H9 (cell line): ENCODE measurements at regions not wholly inside any gene's neighbourhood (a gene's known extent, or its start where the extent isn't known, plus 50 kb on each side); places are given as distances from the start of the nearest gene placed in this dataset.

Experiments used
- DNase-seq: peaks from one replicate; pipeline ENCODE4 v3.0.0-alpha.2; 2017
- H2AFZ ChIP-seq: one replicate; pipeline ENCODE4 v1.6.1; 2013; ENCODE audit warnings: mild to moderate bottlenecking, low read length, control low read depth, moderate library complexity
- H2AK5ac ChIP-seq: 2 replicates; pipeline ENCODE4 v1.6.1; 2013; ENCODE audit warnings: low read length, control low read depth, mixed read lengths; ENCODE audit not compliant: insufficient read length
- H2BK120ac ChIP-seq: one replicate; pipeline ENCODE4 v1.6.1; 2013; ENCODE audit warnings: low read depth, mild to moderate bottlenecking, low read length, control low read depth, inconsistent platforms; ENCODE audit not compliant: poor library complexity, severe bottlenecking
- H2BK12ac ChIP-seq: 2 replicates; pipeline ENCODE4 v1.6.1; 2013; ENCODE audit warnings: low read length, control low read depth, mixed read lengths, low read depth; ENCODE audit not compliant: insufficient read length
- H2BK15ac ChIP-seq: 2 replicates; pipeline ENCODE4 v1.6.1; 2013; ENCODE audit warnings: low read depth, low read length, control low read depth
- H2BK20ac ChIP-seq: one replicate; pipeline ENCODE4 v1.6.1; 2013; ENCODE audit warnings: low read depth, mild to moderate bottlenecking, low read length, control low read depth, inconsistent platforms; ENCODE audit not compliant: poor library complexity, severe bottlenecking
- H2BK5ac ChIP-seq: 2 replicates; pipeline ENCODE4 v1.6.1; 2013; ENCODE audit warnings: low read length, control low read depth, mixed read lengths; ENCODE audit not compliant: insufficient read length
- H3K14ac ChIP-seq: 2 replicates; pipeline ENCODE4 v1.6.1; 2013; ENCODE audit warnings: low read length, control low read depth; ENCODE audit not compliant: insufficient read depth
- H3K18ac ChIP-seq: 2 replicates; pipeline ENCODE4 v1.6.1; 2013; ENCODE audit warnings: low read depth, mild to moderate bottlenecking, mixed read lengths, low read length, control low read depth; ENCODE audit not compliant: insufficient read length
- H3K23ac ChIP-seq: 2 replicates; pipeline ENCODE4 v1.6.1; 2013; ENCODE audit warnings: low read length, control low read depth, mixed read lengths, low read depth; ENCODE audit not compliant: insufficient read length
- H3K23me2 ChIP-seq: 2 replicates; pipeline ENCODE4 v1.6.1; 2013; ENCODE audit warnings: low read depth, mild to moderate bottlenecking, mixed read lengths, low read length, control low read depth; ENCODE audit not compliant: insufficient read length, poor library complexity, severe bottlenecking
- H3K27ac ChIP-seq: 2 replicates; pipeline ENCODE4 v1.5.1; 2013; ENCODE audit warnings: low read length, control low read depth, mixed read lengths, low read depth; ENCODE audit not compliant: insufficient read length
- H3K27me3 ChIP-seq: 2 replicates; pipeline ENCODE4 v1.6.1; 2013; ENCODE audit warnings: low read length, control low read depth, inconsistent platforms; ENCODE audit not compliant: insufficient read depth
- H3K4ac ChIP-seq: 2 replicates; pipeline ENCODE4 v1.6.1; 2013; ENCODE audit warnings: low read depth, mild to moderate bottlenecking, control low read depth, inconsistent platforms, low read length, moderate library complexity
- H3K4me1 ChIP-seq: 2 replicates; pipeline ENCODE4 v1.6.1; 2013; ENCODE audit warnings: low read length, control low read depth, inconsistent platforms; ENCODE audit not compliant: insufficient read depth
- H3K4me2 ChIP-seq: 2 replicates; pipeline ENCODE4 v1.6.1; 2013; ENCODE audit warnings: low read length, control low read depth, mixed read lengths; ENCODE audit not compliant: insufficient read length, insufficient read depth
- H3K56ac ChIP-seq: 2 replicates; pipeline ENCODE4 v1.6.1; 2013; ENCODE audit warnings: low read depth, mild to moderate bottlenecking, mixed read lengths, low read length, control low read depth; ENCODE audit not compliant: insufficient read length
- H3K79me1 ChIP-seq: 2 replicates; pipeline ENCODE4 v1.6.1; 2013; ENCODE audit warnings: low read depth, mild to moderate bottlenecking, moderate library complexity, low read length, control low read depth, inconsistent platforms; ENCODE audit not compliant: insufficient read depth, poor library complexity, severe bottlenecking
- H3K79me2 ChIP-seq: 2 replicates; pipeline ENCODE4 v1.6.1; 2013; ENCODE audit warnings: low read length, control low read depth, inconsistent platforms; ENCODE audit not compliant: insufficient read depth
- H3K9ac ChIP-seq: 2 replicates; pipeline ENCODE4 v1.6.1; 2013; ENCODE audit warnings: low read length, control low read depth, mixed read lengths; ENCODE audit not compliant: insufficient read length; ENCODE audit errors: extremely low read depth
- H3K9me3 ChIP-seq: one replicate; pipeline ENCODE4 v1.6.1; 2013; ENCODE audit warnings: low read depth, low read length, inconsistent platforms; ENCODE audit not compliant: control insufficient read depth
- H3T11ph ChIP-seq: one replicate; pipeline ENCODE4 v1.6.1; 2013; ENCODE audit warnings: mild to moderate bottlenecking, low read length, control low read depth, inconsistent platforms
- H4K20me1 ChIP-seq: one replicate; pipeline ENCODE4 v1.6.1; 2013; ENCODE audit not compliant: control insufficient read depth, insufficient read length, insufficient read depth
- H4K5ac ChIP-seq: 2 replicates; pipeline ENCODE4 v1.6.1; 2013; ENCODE audit warnings: low read depth, mild to moderate bottlenecking, mixed read lengths, low read length, control low read depth; ENCODE audit not compliant: insufficient read length
- H4K8ac ChIP-seq: replicated peaks from 2 replicates; pipeline ENCODE4 v1.6.1; 2013; ENCODE audit warnings: low read length, control low read depth, mixed read lengths, low read depth; ENCODE audit not compliant: insufficient read length
- H4K91ac ChIP-seq: 2 replicates; pipeline ENCODE4 v1.6.1; 2013; ENCODE audit warnings: low read depth, mild to moderate bottlenecking, moderate library complexity, mixed read lengths, low read length, control low read depth; ENCODE audit not compliant: insufficient read length
- H3K27ac Mint-ChIP-seq, 3 experiments: 2 replicates in 2 of 3; 3 replicates in 1 of 3; pipeline ENCODE4 v1.8.0; 2020 to 2021; ENCODE audit warnings: mixed read lengths in 3 of 3, mild to moderate bottlenecking in 1 of 3, moderate library complexity in 1 of 3
- H3K27me3 Mint-ChIP-seq: 2 replicates; pipeline ENCODE4 v1.8.0; 2021; ENCODE audit warnings: low read depth, mild to moderate bottlenecking, moderate library complexity, mixed read lengths
- H3K36me3 Mint-ChIP-seq, 3 experiments: 2 replicates in 2 of 3; 3 replicates in 1 of 3; pipeline ENCODE4 v1.8.0; 2020 to 2021; ENCODE audit warnings: low read depth in 3 of 3, mixed read lengths in 3 of 3; ENCODE audit not compliant: insufficient read depth in 1 of 3
- H3K4me1 Mint-ChIP-seq, 2 experiments: 2 replicates each; pipeline ENCODE4 v1.8.0; 2020; ENCODE audit warnings: mixed read lengths in 2 of 2
- H3K4me3 Mint-ChIP-seq, 2 experiments: 2 replicates in 1 of 2; 3 replicates in 1 of 2; pipeline ENCODE4 v1.8.0; 2020 to 2021; ENCODE audit warnings: mild to moderate bottlenecking in 2 of 2, mixed read lengths in 2 of 2, moderate library complexity in 1 of 2
- H3K9me3 Mint-ChIP-seq, 2 experiments: 2 replicates in 1 of 2; 3 replicates in 1 of 2; pipeline ENCODE4 v1.8.0; 2020; ENCODE audit warnings: mild to moderate bottlenecking in 2 of 2, mixed read lengths in 2 of 2, moderate library complexity in 1 of 2
- CTCF ChIP-seq: fragments of 200-600 bp; sonication (generic); conservative IDR thresholded peaks from 3 replicates; pipeline ENCODE4 v1.8.0; 2021; ENCODE audit warnings: antibody characterized with exemption, mild to moderate bottlenecking
- WGBS: extraction: QIAGEN DNeasy Blood & Tissue Kit; methylation state at CpG from one replicate; pipeline ENCODE4 v1.1.7; 2013; ENCODE audit warnings: missing lambda C conversion rate, low lambda C conversion rate, mixed read lengths; ENCODE audit not compliant: insufficient read length; ENCODE audit errors: extremely low coverage; 5-methylcytosine and 5-hydroxymethylcytosine counted together

GRCh38 chr15:93347986-93348385, 259.0 kb upstream of the RGMA start:
- DNase-seq, result no peak
- Mint-ChIP-seq H3K4me3 (no peak overlapping the region), H3K27me3 (peaks cover 51% of the 10 kb centered on the region), H3K27ac (no peak overlapping the region), H3K36me3 (peaks cover 3 to 26% (median 10%) of the 10 kb centered on the region in 3 experiments; a peak in 4 of 7 replicates), H3K4me1 (peaks cover 0 to 17% of the 10 kb centered on the region in 2 experiments; a peak in 3 of 4 replicates), H3K9me3 (peaks cover 17 to 23% of the 10 kb centered on the region in 2 experiments)
- H3T11ph ChIP-seq, result no peak overlapping the region
- no peak overlapping the region for H2BK120ac ChIP-seq
- no peak overlapping the region for H2AK5ac ChIP-seq
- H2BK5ac ChIP-seq, result no peak overlapping the region
- H3K27ac ChIP-seq, result no peak overlapping the region
- H4K91ac ChIP-seq, result no peak overlapping the region
- no peak overlapping the region for H4K8ac ChIP-seq
- no peak overlapping the region for H3K18ac ChIP-seq
- H3K56ac ChIP-seq, result no peak overlapping the region
- no peaks in the 10 kb centered on the region for H3K79me1 ChIP-seq
- H3K4me2 ChIP-seq, result no peak overlapping the region
- no peaks in the 10 kb centered on the region for H3K27me3 ChIP-seq
- H2BK15ac ChIP-seq, result no peak overlapping the region
- H3K9me3 ChIP-seq, result no peaks in the 10 kb centered on the region
- no peaks in the 10 kb centered on the region for H4K20me1 ChIP-seq
- H4K5ac ChIP-seq, result no peak overlapping the region
- H2BK20ac ChIP-seq, result no peak overlapping the region
- H2BK12ac ChIP-seq, result no peak overlapping the region
- no peaks in the 10 kb centered on the region for H3K79me2 ChIP-seq
- H3K4me1 ChIP-seq, result no peaks in the 10 kb centered on the region
- no CpG with 5 or more reads among the region's 1 CpG for WGBS
- no peak overlapping the region for H3K9ac ChIP-seq
- no peak overlapping the region for H2AFZ ChIP-seq
- no peak overlapping the region for H3K4ac ChIP-seq
- H3K14ac ChIP-seq, result no peak overlapping the region
- H3K23ac ChIP-seq, result no peak overlapping the region
- H3K23me2 ChIP-seq, result no peaks in the 10 kb centered on the region
- no peak for TF ChIP-seq CTCF
